ENCODE measurements at regions not wholly inside any gene's neighbourhood (a gene's known extent, or its start where the extent isn't known, plus 50 kb on each side); places are given as distances from the start of the nearest gene placed in this dataset.

GRCh38 chr20:19113343-19113930 lies 99.0 kb upstream of the SLC24A3 start:
- TF ChIP-seq CTCF (IDR thresholded peaks at IDR 0.05) (no peak), EZH2 (IDR thresholded peaks at IDR 0.05) (no peak)
